AG04450 (cell line): ENCODE measurements at regions not wholly inside any gene's neighbourhood (a gene's known extent, or its start where the extent isn't known, plus 50 kb on each side); places are given as distances from the start of the nearest gene placed in this dataset.

Experiments used
- CTCF ChIA-PET: fragments of 300-600, 350-600 bp; formaldehyde crosslinking; extraction: SDS; loops from one replicate; lab custom pipeline; 2022; ENCODE audit warnings: antibody characterized with exemption, inconsistent platforms; lab: Charles Lee
- POLR2A ChIA-PET: fragments of 350-600 bp; formaldehyde crosslinking; extraction: SDS; loops from one replicate; lab custom pipeline; 2021; ENCODE audit warnings: antibody characterized with exemption, inconsistent platforms; lab: Yijun Ruan, JAX
- DNase-seq: peaks from one replicate; pipeline ENCODE4 v3.0.0-alpha.2; 2011; ENCODE audit warnings: low read depth, low spot score
- H3K27ac ChIP-seq: one replicate; pipeline ENCODE4 v1.5.1; 2012; ENCODE audit warnings: low read depth, low read length, control low read depth
- H3K27me3 ChIP-seq: one replicate; pipeline ENCODE4 v1.6.0; 2012; ENCODE audit warnings: low read length; ENCODE audit not compliant: control insufficient read depth, insufficient read depth
- H3K4me3 ChIP-seq: 2 replicates; pipeline ENCODE4 v1.5.1; 2011; ENCODE audit warnings: mild to moderate bottlenecking, low read depth, low read length, control low read depth
- H3K9me3 ChIP-seq: 2 replicates; pipeline ENCODE4 v1.5.1; 2012; ENCODE audit warnings: low read length; ENCODE audit not compliant: control insufficient read depth, insufficient read depth
- CTCF ChIP-seq: IDR thresholded peaks from 2 replicates; pipeline ENCODE4 v1.5.1; 2011; ENCODE audit warnings: low read depth, low read length, control low read depth, inconsistent platforms

DNA sequence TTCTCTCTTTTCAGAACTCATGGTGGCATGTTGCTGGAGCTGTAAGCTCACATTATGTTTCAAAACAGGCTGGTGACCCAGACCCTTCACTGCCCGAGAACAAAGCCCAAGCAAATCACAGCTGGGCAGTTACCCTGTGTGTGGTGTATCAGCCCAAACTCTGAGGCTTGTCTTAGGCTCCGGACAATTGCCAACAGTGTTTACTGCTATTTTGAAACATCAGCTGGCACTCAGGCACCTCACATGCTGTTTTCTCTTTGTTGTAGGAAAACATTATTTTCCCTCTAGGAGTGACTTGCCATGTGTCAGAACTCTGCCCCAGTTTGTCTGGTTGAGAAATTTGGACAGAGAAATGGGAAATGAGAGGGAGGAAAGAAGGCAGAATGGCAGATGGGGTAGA is 237.6 kb upstream of the APCDD1 start:
- no peak for DNase-seq
- Histone ChIP-seq H3K9me3 (no peaks in the 10 kb centered on the region), H3K4me3 (no peak overlapping the region), H3K27ac (no peak overlapping the region), H3K27me3 (peaks cover 4% of the 10 kb centered on the region)
- CTCF ChIA-PET: no interaction called here
- POLR2A ChIA-PET: no interaction called here
- no peak for TF ChIP-seq CTCF

GRCh38 chr18:10217211-10217610 is 237.2 kb upstream of the APCDD1 start:
- no peak for TF ChIP-seq CTCF
- H3K27ac ChIP-seq: no peak overlapping the region
- no peaks in the 10 kb centered on the region for H3K9me3 ChIP-seq
- CTCF ChIA-PET: no interaction called here
- peaks cover 4% of the 10 kb centered on the region for H3K27me3 ChIP-seq
- no peak overlapping the region for H3K4me3 ChIP-seq
- no peak for DNase-seq
- POLR2A ChIA-PET: no interaction called here

- peaks cover 13% of the 10 kb centered on the region for H3K9me3 ChIP-seq
- no peaks in the 10 kb centered on the region for H3K27me3 ChIP-seq
- POLR2A ChIA-PET: no interaction called here
- no peak for TF ChIP-seq CTCF
- no peak for DNase-seq
- no peak overlapping the region for H3K27ac ChIP-seq
- CTCF ChIA-PET: no interaction called here
- H3K4me3 ChIP-seq: no peak overlapping the region
Measured at GRCh38 chr18:10225300-10225699, 229.1 kb upstream of the APCDD1 start.

DNA sequence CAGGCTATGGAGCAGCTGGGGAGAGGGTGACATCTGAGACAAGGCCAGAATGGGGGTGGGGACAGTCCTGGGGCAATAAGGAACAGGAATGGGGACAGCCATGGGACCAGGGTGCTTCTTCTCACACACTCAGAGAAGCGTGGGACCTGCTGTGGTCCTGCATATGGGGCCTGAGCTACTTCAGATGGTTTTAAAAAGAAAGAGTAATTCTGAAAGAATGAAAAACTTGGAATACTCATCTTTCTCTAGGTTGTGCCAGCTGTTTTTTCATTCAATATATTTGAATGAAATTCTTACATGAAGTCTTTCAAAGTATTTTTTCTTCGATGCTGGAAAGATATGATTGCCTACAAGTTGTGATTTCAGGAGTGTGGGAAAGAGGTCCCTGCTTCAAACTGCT is 227.5 kb upstream of the APCDD1 start:
- TF ChIP-seq CTCF: no peak
- H3K9me3 ChIP-seq: peaks cover 13% of the 10 kb centered on the region
- no peak overlapping the region for H3K27ac ChIP-seq
- ChIA-PET POLR2A (no interaction called here), CTCF (no interaction called here)
- H3K4me3 ChIP-seq: no peak overlapping the region
- no peak for DNase-seq
- no peaks in the 10 kb centered on the region for H3K27me3 ChIP-seq

DNA sequence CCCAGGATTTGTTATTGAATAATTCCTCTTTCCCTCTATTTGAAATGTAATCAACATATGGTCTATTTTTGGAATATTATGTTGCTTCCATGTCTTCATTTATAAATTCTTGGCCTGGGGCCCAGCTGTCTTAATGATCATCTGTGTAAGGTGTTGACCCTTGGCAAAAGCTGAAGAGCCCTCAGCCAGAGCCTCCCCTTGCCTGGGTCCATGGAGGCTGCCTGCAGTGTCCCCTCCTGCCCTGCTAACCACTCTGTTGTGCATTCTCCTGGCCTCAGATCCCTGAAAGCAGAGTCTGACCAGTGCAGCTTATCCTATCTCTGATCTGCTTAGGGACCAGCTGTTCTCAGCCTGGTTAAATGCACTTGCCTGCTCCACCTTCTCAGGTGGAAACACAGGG is 226.1 kb upstream of the APCDD1 start:
- CTCF ChIA-PET: no interaction called here
- TF ChIP-seq CTCF: no peak
- Histone ChIP-seq H3K4me3 (no peak overlapping the region), H3K9me3 (peaks cover 13% of the 10 kb centered on the region), H3K27me3 (no peaks in the 10 kb centered on the region), H3K27ac (no peak overlapping the region)
- POLR2A ChIA-PET: no interaction called here
- DNase-seq: no peak
